Natural killer cell (primary cell): ENCODE measurements at regions not wholly inside any gene's neighbourhood (a gene's known extent, or its start where the extent isn't known, plus 50 kb on each side); places are given as distances from the start of the nearest gene placed in this dataset.
"Not testable (repeated sequence)": the region's sequence is repeated elsewhere in the genome, so short reads cannot be mapped to it uniquely, and the experiment has no call there.

ENCODE experiments used
- ATAC-seq, 3 donors: fragments of 150-1000 bp in 2 of 3; fragments of 200-7000 bp in 1 of 3; cut with Tn5 transposase; 1 replicate in 1 of 3; 2 replicates in 2 of 3; pipeline ENCODE4 v1.10.0; 2021; ENCODE audit warnings: mild to moderate bottlenecking in 2 of 3, moderate library complexity in 2 of 3
- DNase-seq, 2 donors: peaks; one replicate each; pipeline versions ENCODE4 v3.0.0 to v3.0.0-alpha.2; 2013 to 2021; ENCODE audit warnings: mixed read lengths in 1 of 2
- H3K27ac ChIP-seq: one replicate; pipeline ENCODE4 v1.5.1; 2013; ENCODE audit warnings: mild to moderate bottlenecking, low read length
- H3K27me3 ChIP-seq: one replicate; pipeline ENCODE4 v1.6.1; 2013; ENCODE audit warnings: low read length; ENCODE audit not compliant: control insufficient read depth, insufficient read depth
- H3K36me3 ChIP-seq: one replicate; pipeline ENCODE4 v1.6.1; 2013; ENCODE audit warnings: low read length; ENCODE audit not compliant: control insufficient read depth, insufficient read depth
- H3K4me1 ChIP-seq: one replicate; pipeline ENCODE4 v1.6.1; 2013; ENCODE audit warnings: low read length; ENCODE audit not compliant: control insufficient read depth, insufficient read depth
- H3K4me3 ChIP-seq: one replicate; pipeline ENCODE4 v1.5.1; 2013; ENCODE audit warnings: low read length
- H3K9me3 ChIP-seq: one replicate; pipeline ENCODE4 v1.6.1; 2013; ENCODE audit warnings: low read length; ENCODE audit not compliant: control insufficient read depth, insufficient read depth
- H3K27ac Mint-ChIP-seq, 2 donors: one replicate each; pipeline ENCODE4 v1.8.0; 2022; ENCODE audit warnings: mild to moderate bottlenecking in 2 of 2, mixed read lengths in 2 of 2, moderate library complexity in 1 of 2
- H3K27me3 Mint-ChIP-seq, 2 donors: one replicate each; pipeline ENCODE4 v1.8.0; 2022; ENCODE audit warnings: low read depth in 2 of 2, mixed read lengths in 2 of 2
- H3K36me3 Mint-ChIP-seq: one replicate; pipeline ENCODE4 v1.8.0; 2022; ENCODE audit warnings: mixed read lengths
- H3K4me1 Mint-ChIP-seq, 2 donors: one replicate each; pipeline ENCODE4 v1.8.0; 2022; ENCODE audit warnings: mixed read lengths in 2 of 2
- H3K4me3 Mint-ChIP-seq: one replicate; pipeline ENCODE4 v1.8.0; 2022; ENCODE audit warnings: mild to moderate bottlenecking, moderate library complexity, mixed read lengths
- H3K9me3 Mint-ChIP-seq, 2 donors: one replicate each; pipeline ENCODE4 v1.8.0; 2022; ENCODE audit warnings: mixed read lengths in 2 of 2
- CTCF ChIP-seq: fragments of 200-600 bp; IDR thresholded peaks from one replicate; pipeline ENCODE4 v1.8.0; 2022; ENCODE audit warnings: antibody characterized with exemption
- WGBS: methylation state at CpG from one replicate; pipeline ENCODE4 v1.1.7; 2013; ENCODE audit warnings: missing lambda C conversion rate; ENCODE audit not compliant: insufficient coverage; 5-methylcytosine and 5-hydroxymethylcytosine counted together
- intact Hi-C: fragments of 100-400 bp; cut with micrococcal nuclease; formaldehyde crosslinking; loops from one replicate; pipeline ENCODE4 v1.14.2; 2022

- no peaks in the 10 kb centered on the region for H3K4me1 ChIP-seq
- Mint-ChIP-seq H3K9me3 (no peaks in the 10 kb centered on the region), H3K27ac (no peak overlapping the region), H3K4me3 (no peak overlapping the region), H3K27me3 (no peaks in the 10 kb centered on the region), H3K4me1 (no peaks in the 10 kb centered on the region), H3K36me3 (no peaks in the 10 kb centered on the region)
- DNase-seq: no peak
- H3K9me3 ChIP-seq: no peaks in the 10 kb centered on the region
- no peak for TF ChIP-seq CTCF
- intact Hi-C loops: no loop called here
- no peaks in the 10 kb centered on the region for H3K27me3 ChIP-seq
- no peak overlapping the region for H3K4me3 ChIP-seq
- H3K27ac ChIP-seq: no peak overlapping the region
- 0% methylated on average over 1 of the region's 1 CpG for WGBS
- no peaks in the 10 kb centered on the region for H3K36me3 ChIP-seq
- ATAC-seq: no peak
Measured at GRCh38 chr10:109770663-109771062, 152.6 kb downstream of the XPNPEP1 start.

- no peaks in the 10 kb centered on the region for H3K36me3 ChIP-seq
- Mint-ChIP-seq H3K27ac (no peak overlapping the region), H3K27me3 (no peaks in the 10 kb centered on the region), H3K4me1 (no peaks in the 10 kb centered on the region), H3K36me3 (no peaks in the 10 kb centered on the region), H3K9me3 (no peaks in the 10 kb centered on the region), H3K4me3 (no peak overlapping the region)
- no peaks in the 10 kb centered on the region for H3K4me1 ChIP-seq
- DNase-seq (no peak), ATAC-seq (no peak)
- no peak for TF ChIP-seq CTCF
- no peaks in the 10 kb centered on the region for H3K9me3 ChIP-seq
- no peak overlapping the region for H3K27ac ChIP-seq
- no peaks in the 10 kb centered on the region for H3K27me3 ChIP-seq
- intact Hi-C loops: no loop called here
- H3K4me3 ChIP-seq: no peak overlapping the region
- WGBS: 84% methylated on average over 2 of the region's 2 CpGs
Measured at GRCh38 chr10:109769966-109770365, 153.3 kb downstream of the XPNPEP1 start.

GRCh38 chr10:109765838-109766237 lies 157.5 kb downstream of the XPNPEP1 start:
- no peaks in the 10 kb centered on the region for H3K27me3 ChIP-seq
- intact Hi-C loops: no loop called here
- no peak overlapping the region for H3K4me3 ChIP-seq
- H3K27ac ChIP-seq: no peak overlapping the region
- no peaks in the 10 kb centered on the region for H3K9me3 ChIP-seq
- no peaks in the 10 kb centered on the region for H3K4me1 ChIP-seq
- H3K4me3 Mint-ChIP-seq: no peak overlapping the region
- H3K27ac Mint-ChIP-seq: no peak overlapping the region
- H3K27me3 Mint-ChIP-seq: peaks cover 0 to 4% of the 10 kb centered on the region in 2 donors
- H3K36me3 ChIP-seq: no peaks in the 10 kb centered on the region
- no peaks in the 10 kb centered on the region for H3K9me3 Mint-ChIP-seq
- no peaks in the 10 kb centered on the region for H3K36me3 Mint-ChIP-seq
- WGBS: 71% methylated on average over 1 of the region's 2 CpGs
- no peak for DNase-seq
- no peak for ATAC-seq
- H3K4me1 Mint-ChIP-seq: no peaks in the 10 kb centered on the region
- TF ChIP-seq CTCF: no peak

GRCh38 chr10:109762555-109762954 lies 160.8 kb downstream of the XPNPEP1 start:
- ATAC-seq (no peak), DNase-seq (no peak)
- no peak overlapping the region for H3K4me3 Mint-ChIP-seq
- peaks cover 0 to 4% of the 10 kb centered on the region in 2 donors for H3K27me3 Mint-ChIP-seq
- Histone ChIP-seq H3K27me3 (no peaks in the 10 kb centered on the region), H3K4me3 (no peak overlapping the region), H3K9me3 (no peaks in the 10 kb centered on the region), H3K4me1 (no peaks in the 10 kb centered on the region), H3K36me3 (no peaks in the 10 kb centered on the region), H3K27ac (no peak overlapping the region)
- TF ChIP-seq CTCF: no peak
- intact Hi-C loops: no loop called here
- H3K27ac Mint-ChIP-seq: no peak overlapping the region
- no peaks in the 10 kb centered on the region for H3K4me1 Mint-ChIP-seq
- H3K9me3 Mint-ChIP-seq: no peaks in the 10 kb centered on the region
- no peaks in the 10 kb centered on the region for H3K36me3 Mint-ChIP-seq

GRCh38 chr10:109757670-109758069 lies 165.6 kb downstream of the XPNPEP1 start:
- H3K9me3 Mint-ChIP-seq, H3K36me3 ChIP-seq, H3K4me3 Mint-ChIP-seq, intact Hi-C loops, H3K4me1 ChIP-seq, H3K4me3 ChIP-seq, H3K27me3 Mint-ChIP-seq, H3K36me3 Mint-ChIP-seq, H3K9me3 ChIP-seq, H3K27ac ChIP-seq, H3K4me1 Mint-ChIP-seq, H3K27me3 ChIP-seq, ATAC-seq, DNase-seq, H3K27ac Mint-ChIP-seq: not testable (repeated sequence)
- WGBS: 73% methylated on average over 6 of the region's 6 CpGs
